Omental fat pad (tissue), 3 donors: ENCODE measurements at regions not wholly inside any gene's neighbourhood (a gene's known extent, or its start where the extent isn't known, plus 50 kb on each side); places are given as distances from the start of the nearest gene placed in this dataset.

Experiments used
- ATAC-seq: fragments of 150-250 bp; one replicate; pipeline ENCODE4 v1.9.1; 2016; ENCODE audit warnings: mild to moderate bottlenecking, moderate library complexity; ENCODE audit not compliant: low FRiP score
- DNase-seq: peaks from one replicate; pipeline ENCODE4 v3.0.0-alpha.2; 2019; ENCODE audit warnings: low spot score
- TF ChIP-seq, protein P1 (sequence below), 3 donors: fragments of 450-650 bp; IDR thresholded peaks; one replicate each; pipeline ENCODE4 v1.5.1; 2016 to 2017; ENCODE audit warnings: antibody characterized with exemption in 3 of 3, mild to moderate bottlenecking in 3 of 3, moderate library complexity in 2 of 3

DNA sequence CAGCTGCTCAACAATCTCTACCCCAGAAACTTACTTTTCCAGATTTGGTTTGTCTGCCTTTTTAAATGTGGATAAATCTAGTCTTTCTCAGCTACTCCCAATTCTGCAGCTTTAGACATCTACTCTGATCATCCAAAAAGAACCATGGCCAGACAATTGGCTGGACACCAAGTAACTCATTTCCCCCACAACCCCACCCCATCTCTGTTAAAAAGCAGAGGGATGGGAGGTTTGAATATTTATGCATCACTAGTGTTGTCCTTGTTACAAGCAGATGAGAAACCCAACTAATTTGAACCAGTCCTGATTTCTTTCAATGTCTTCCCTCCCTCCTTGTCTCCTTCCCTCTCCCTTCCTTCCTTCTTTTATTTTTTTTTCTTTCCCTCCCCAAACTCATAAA is 391.9 kb downstream of the GALC start:
- TF ChIP-seq, protein P1, sequence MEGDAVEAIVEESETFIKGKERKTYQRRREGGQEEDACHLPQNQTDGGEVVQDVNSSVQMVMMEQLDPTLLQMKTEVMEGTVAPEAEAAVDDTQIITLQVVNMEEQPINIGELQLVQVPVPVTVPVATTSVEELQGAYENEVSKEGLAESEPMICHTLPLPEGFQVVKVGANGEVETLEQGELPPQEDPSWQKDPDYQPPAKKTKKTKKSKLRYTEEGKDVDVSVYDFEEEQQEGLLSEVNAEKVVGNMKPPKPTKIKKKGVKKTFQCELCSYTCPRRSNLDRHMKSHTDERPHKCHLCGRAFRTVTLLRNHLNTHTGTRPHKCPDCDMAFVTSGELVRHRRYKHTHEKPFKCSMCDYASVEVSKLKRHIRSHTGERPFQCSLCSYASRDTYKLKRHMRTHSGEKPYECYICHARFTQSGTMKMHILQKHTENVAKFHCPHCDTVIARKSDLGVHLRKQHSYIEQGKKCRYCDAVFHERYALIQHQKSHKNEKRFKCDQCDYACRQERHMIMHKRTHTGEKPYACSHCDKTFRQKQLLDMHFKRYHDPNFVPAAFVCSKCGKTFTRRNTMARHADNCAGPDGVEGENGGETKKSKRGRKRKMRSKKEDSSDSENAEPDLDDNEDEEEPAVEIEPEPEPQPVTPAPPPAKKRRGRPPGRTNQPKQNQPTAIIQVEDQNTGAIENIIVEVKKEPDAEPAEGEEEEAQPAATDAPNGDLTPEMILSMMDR (IDR thresholded peaks at IDR 0.05) = no peak
- ATAC-seq (no peak), DNase-seq (no peak)

DNA sequence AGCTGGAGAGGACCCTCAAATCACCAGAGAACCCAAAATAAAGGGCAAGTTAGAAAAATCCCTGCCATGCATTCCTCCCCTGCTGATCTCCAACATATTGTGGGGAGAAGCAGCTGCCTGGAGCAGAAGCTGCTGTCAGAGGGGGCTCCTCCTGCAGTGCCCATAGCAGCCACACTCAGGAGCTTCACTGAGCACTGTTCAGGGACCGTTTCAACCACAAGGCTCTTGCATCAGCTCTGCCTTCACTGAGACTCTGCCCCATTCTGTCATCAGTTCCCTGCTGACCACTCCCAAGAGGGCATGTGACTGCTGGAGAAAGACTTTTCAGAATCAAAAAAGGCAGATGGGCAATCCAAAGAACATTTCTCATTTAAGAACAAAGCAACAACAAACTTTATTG is 392.7 kb downstream of the GALC start:
- no peak for ATAC-seq
- DNase-seq = no peak
- TF ChIP-seq, protein P1 (IDR thresholded peaks at IDR 0.05) = no peak

DNA sequence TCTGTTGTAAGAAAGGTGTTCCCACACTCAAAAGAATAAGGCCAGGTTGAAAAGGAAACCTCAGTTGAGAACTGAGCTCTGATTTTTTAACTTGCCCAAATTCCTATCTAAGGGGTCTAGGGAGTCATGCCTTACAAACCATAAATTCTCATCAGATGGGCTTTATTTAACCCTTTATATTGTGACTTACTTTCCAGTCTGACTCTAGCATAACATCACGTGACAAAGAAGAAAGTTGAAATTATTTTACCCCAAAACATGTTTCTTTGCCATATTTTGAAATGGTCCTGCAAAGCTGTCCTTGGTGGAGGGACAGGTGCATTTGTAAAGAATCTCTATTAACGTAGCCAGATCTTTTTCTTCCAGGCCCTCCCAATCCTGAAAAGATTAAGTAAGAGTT is 411.7 kb downstream of the GALC start:
- DNase-seq (no peak), ATAC-seq (no peak)
- TF ChIP-seq, protein P1 (IDR thresholded peaks at IDR 0.05) = no peak

DNA sequence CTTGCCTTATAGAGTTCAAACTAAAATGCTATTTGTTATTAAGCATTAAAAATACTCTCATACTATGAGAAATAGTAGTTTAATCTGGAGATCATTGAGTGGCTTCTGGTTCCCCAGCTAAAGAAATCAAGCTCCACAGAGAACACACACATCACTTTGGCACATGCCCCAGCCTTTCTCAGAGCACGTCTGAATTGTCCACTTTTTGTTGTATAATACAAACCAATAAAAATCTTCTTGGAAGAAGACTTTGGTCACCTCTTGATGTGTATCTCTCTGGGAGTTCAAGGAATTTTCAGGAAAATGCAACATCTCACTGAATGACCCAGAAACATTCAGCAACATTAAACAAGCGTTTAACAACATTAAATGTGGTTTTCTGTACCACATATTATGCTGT is 413.9 kb downstream of the GALC start:
- TF ChIP-seq, protein P1 (IDR thresholded peaks at IDR 0.05) = no peak
- DNase-seq (no peak), ATAC-seq (no peak)

DNA sequence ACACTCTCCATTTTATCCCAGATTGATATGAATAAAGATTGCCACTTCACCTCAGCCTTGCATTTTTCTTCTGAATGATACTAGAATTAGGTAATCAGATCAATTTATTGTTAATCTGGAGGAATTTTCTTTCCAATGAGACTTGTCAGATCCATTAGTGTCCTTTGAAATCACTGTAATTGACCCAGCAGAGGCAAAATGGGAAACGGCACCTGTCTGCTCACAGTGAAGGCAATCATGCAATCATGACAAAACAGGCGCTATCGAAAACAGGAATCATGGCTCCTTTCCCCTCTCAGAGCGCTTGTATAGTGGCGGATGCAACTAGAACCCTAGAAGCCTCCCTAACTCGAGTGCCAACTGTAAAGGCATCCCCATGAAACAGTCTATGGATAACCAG is 417.6 kb downstream of the GALC start:
- TF ChIP-seq, protein P1 (IDR thresholded peaks at IDR 0.05) = no peak
- no peak for ATAC-seq

DNA sequence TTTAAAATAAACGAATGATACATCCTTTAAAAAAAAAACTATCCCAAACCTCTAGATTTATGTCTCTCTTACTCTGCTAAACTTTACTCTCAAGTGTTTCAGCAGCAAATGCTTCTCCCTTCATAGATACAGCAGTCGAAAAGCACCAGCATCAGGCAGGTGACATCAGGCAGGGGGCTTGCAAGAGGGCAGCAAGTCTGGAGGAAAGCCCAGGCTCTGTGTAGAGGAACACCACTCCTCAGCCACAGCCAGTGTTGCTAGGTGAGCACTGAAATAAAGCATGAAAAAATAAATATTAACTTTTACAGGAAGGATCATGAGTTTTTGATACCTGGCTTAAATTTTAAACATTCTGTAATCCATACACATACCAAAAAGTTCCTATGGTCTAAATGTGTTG is 419.4 kb downstream of the GALC start:
- TF ChIP-seq, protein P1 (IDR thresholded peaks at IDR 0.05) = no peak
- no peak for ATAC-seq
- DNase-seq = no peak

More for the DNA sequence above, 417.6 kb downstream of the GALC start:
- DNase-seq = no peak

DNA sequence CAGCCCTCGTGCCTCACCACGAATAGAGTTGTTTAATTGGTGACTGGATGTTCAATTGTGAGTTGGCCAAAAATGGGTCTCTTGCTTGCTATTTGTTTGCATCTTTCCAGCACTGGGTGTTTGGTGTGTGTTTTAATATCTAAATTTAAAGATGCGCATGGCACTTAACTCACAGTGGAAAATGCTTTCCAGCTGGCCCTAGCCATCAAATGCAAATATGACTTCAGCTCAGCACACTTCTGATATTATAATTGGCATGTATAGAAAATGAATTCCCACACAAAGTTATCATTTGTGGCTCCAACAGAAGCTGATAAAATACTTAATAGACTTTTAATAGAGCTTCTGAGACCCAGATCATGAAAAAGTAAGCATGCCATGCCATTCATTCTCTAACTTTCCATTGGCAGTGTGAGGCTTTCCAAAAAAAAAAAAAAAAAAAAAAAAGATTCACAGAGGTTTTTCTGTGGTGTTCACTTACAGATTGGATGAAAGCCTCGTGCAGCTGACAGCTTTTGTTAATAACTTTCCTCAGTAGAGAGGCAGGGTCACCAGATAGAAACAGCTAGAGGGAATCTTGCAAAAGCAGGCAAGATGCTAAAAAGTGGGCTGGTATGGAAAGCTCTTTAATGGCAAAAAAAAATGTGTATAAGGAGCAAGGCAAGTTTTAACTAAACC is 425.2 kb downstream of the GALC start:
- ATAC-seq (no peak), DNase-seq (no peak)
- TF ChIP-seq, protein P1 (IDR thresholded peaks at IDR 0.05) = no peak
